PC-9 (cell line): ENCODE measurements at regions not wholly inside any gene's neighbourhood (a gene's known extent, or its start where the extent isn't known, plus 50 kb on each side); places are given as distances from the start of the nearest gene placed in this dataset.
"Not testable (repeated sequence)": the region's sequence is repeated elsewhere in the genome, so short reads cannot be mapped to it uniquely, and the experiment has no call there.

ENCODE experiments used
- BruUV-seq: library from RNA; stranded (reverse); fragments of 400-500 nt; replicated peaks from 2 replicates; lab custom pipeline; 2021; lab: Mats Ljungman, UMichigan
- CTCF ChIA-PET: fragments of 300-600 bp; sonication (Branson Sonifier 250); formaldehyde crosslinking; loops from one replicate; lab custom pipeline; 2022; ENCODE audit warnings: antibody characterized with exemption; lab: Charles Lee
- POLR2A ChIA-PET: fragments of 300-600 bp; sonication (Branson Sonifier 250); formaldehyde crosslinking; loops from one replicate; lab custom pipeline; 2022; ENCODE audit warnings: antibody characterized with exemption; ENCODE audit not compliant: unreplicated experiment; lab: Charles Lee
- DNase-seq, 2 experiments: peaks; one replicate each; pipeline versions ENCODE4 v3.0.0 to v3.0.0-alpha.2; 2015 to 2022; ENCODE audit warnings: mixed read lengths in 1 of 2
- H2AFZ ChIP-seq: fragments of 200-600 bp; sonication (generic); 2 replicates; pipeline ENCODE4 v1.8.1; 2017; ENCODE audit warnings: antibody characterized with exemption
- H3F3A ChIP-seq: fragments of 200-600 bp; sonication (generic); 2 replicates; pipeline ENCODE4 v1.8.1; 2017; ENCODE audit warnings: antibody characterized with exemption, mild to moderate bottlenecking, low read depth; ENCODE audit not compliant: insufficient read depth
- H3K27ac ChIP-seq: fragments of 200-600 bp; sonication (generic); 2 replicates; pipeline ENCODE4 v1.6.1; 2016; ENCODE audit warnings: mixed run types
- H3K27me3 ChIP-seq: fragments of 200-600 bp; sonication (generic); 2 replicates; pipeline ENCODE4 v1.6.1; 2016; ENCODE audit warnings: low read depth, mixed run types; ENCODE audit not compliant: insufficient read depth
- H3K36me3 ChIP-seq: fragments of 200-600 bp; sonication (generic); 2 replicates; pipeline ENCODE4 v1.6.1; 2016; ENCODE audit warnings: low read depth, mixed run types
- H3K4me1 ChIP-seq: fragments of 200-600 bp; sonication (generic); replicated peaks from 2 replicates; pipeline ENCODE4 v1.6.1; 2016; ENCODE audit warnings: mixed run types; ENCODE audit not compliant: insufficient read depth
- H3K4me2 ChIP-seq: fragments of 200-600 bp; sonication (generic); 2 replicates; pipeline ENCODE4 v1.6.1; 2017; ENCODE audit warnings: mixed run types
- H3K4me3 ChIP-seq: fragments of 200-600 bp; sonication (generic); 2 replicates; pipeline ENCODE4 v1.6.1; 2016; ENCODE audit warnings: mixed run types
- H3K79me2 ChIP-seq: fragments of 200-600 bp; sonication (generic); 2 replicates; pipeline ENCODE4 v1.6.1; 2017; ENCODE audit warnings: low read depth, mixed run types
- H3K9me2 ChIP-seq: fragments of 200-600 bp; sonication (generic); 2 replicates; pipeline ENCODE4 v1.8.1; 2017; ENCODE audit warnings: mild to moderate bottlenecking; ENCODE audit not compliant: insufficient read depth
- H3K9me3 ChIP-seq: fragments of 200-600 bp; sonication (generic); 2 replicates; pipeline ENCODE4 v1.8.1; 2016; ENCODE audit warnings: low read depth; ENCODE audit not compliant: insufficient read depth
- H4K20me1 ChIP-seq: fragments of 200-600 bp; sonication (generic); 2 replicates; pipeline ENCODE4 v1.8.1; 2017; ENCODE audit not compliant: insufficient read depth
- EZH2 ChIP-seq: fragments of 200-600 bp; sonication (generic); IDR thresholded peaks from 2 replicates; pipeline ENCODE4 v1.8.0; 2017; ENCODE audit warnings: antibody characterized with exemption, low read depth
- intact Hi-C: fragments of 100-400 bp; cut with micrococcal nuclease; formaldehyde crosslinking; loops from one replicate; pipeline ENCODE4 v1.10.0; 2022; ENCODE audit not compliant: unreplicated experiment
- TF ChIP-seq, protein P1 (sequence below): fragments of 200-600 bp; sonication (generic); conservative IDR thresholded peaks from 2 replicates; pipeline ENCODE4 v1.6.1; 2017; ENCODE audit warnings: mixed run types, antibody characterized with exemption, mild to moderate bottlenecking, moderate library complexity

GRCh38 chr4:130074096-130074495 lies 978.1 kb downstream of the C4orf33 start:
- no peak for TF ChIP-seq EZH2
- TF ChIP-seq, protein P1, sequence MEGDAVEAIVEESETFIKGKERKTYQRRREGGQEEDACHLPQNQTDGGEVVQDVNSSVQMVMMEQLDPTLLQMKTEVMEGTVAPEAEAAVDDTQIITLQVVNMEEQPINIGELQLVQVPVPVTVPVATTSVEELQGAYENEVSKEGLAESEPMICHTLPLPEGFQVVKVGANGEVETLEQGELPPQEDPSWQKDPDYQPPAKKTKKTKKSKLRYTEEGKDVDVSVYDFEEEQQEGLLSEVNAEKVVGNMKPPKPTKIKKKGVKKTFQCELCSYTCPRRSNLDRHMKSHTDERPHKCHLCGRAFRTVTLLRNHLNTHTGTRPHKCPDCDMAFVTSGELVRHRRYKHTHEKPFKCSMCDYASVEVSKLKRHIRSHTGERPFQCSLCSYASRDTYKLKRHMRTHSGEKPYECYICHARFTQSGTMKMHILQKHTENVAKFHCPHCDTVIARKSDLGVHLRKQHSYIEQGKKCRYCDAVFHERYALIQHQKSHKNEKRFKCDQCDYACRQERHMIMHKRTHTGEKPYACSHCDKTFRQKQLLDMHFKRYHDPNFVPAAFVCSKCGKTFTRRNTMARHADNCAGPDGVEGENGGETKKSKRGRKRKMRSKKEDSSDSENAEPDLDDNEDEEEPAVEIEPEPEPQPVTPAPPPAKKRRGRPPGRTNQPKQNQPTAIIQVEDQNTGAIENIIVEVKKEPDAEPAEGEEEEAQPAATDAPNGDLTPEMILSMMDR = no peak
- Histone ChIP-seq H3K27ac (no peak overlapping the region), H4K20me1 (no peaks in the 10 kb centered on the region), H3K36me3 (no peaks in the 10 kb centered on the region), H3K9me2 (no peaks in the 10 kb centered on the region), H3K4me3 (no peak overlapping the region), H3K27me3 (no peaks in the 10 kb centered on the region), H3K79me2 (no peaks in the 10 kb centered on the region), H3K9me3 (no peaks in the 10 kb centered on the region), H3F3A (no peaks in the 10 kb centered on the region), H3K4me2 (no peak overlapping the region), H3K4me1 (no peaks in the 10 kb centered on the region), H2AFZ (no peak overlapping the region)
- ChIA-PET POLR2A (no interaction called here), CTCF (no interaction called here)
- BruUV-seq = no TSS peak
- DNase-seq = no peak
- intact Hi-C loops = no loop called here

GRCh38 chr4:130077275-130077674 lies 981.3 kb downstream of the C4orf33 start:
- Histone ChIP-seq H3K4me1 (no peaks in the 10 kb centered on the region), H3K79me2 (no peaks in the 10 kb centered on the region), H3K36me3 (no peaks in the 10 kb centered on the region), H3K4me2 (no peak overlapping the region), H3K9me3 (no peaks in the 10 kb centered on the region), H3F3A (no peaks in the 10 kb centered on the region), H2AFZ (no peak overlapping the region), H3K27me3 (no peaks in the 10 kb centered on the region), H3K9me2 (no peaks in the 10 kb centered on the region), H4K20me1 (no peaks in the 10 kb centered on the region), H3K4me3 (no peak overlapping the region), H3K27ac (no peak overlapping the region)
- ChIA-PET POLR2A (no interaction called here), CTCF (no interaction called here)
- DNase-seq = no peak
- TF ChIP-seq, protein P1 = no peak
- no peak for TF ChIP-seq EZH2
- no TSS peak for BruUV-seq
- intact Hi-C loops = no loop called here

GRCh38 chr4:130079027-130079426 lies 983.1 kb downstream of the C4orf33 start:
- H2AFZ ChIP-seq, POLR2A ChIA-PET, H3K4me2 ChIP-seq, H3K27ac ChIP-seq, H3K4me1 ChIP-seq, H3K9me2 ChIP-seq, intact Hi-C loops, H3K9me3 ChIP-seq, H3F3A ChIP-seq, H4K20me1 ChIP-seq, H3K36me3 ChIP-seq, H3K4me3 ChIP-seq, DNase-seq, H3K27me3 ChIP-seq, CTCF ChIA-PET, H3K79me2 ChIP-seq, BruUV-seq: not testable (repeated sequence)

GRCh38 chr4:130080872-130081451 lies 985.0 kb downstream of the C4orf33 start:
- Histone ChIP-seq H3K4me2 (no peak overlapping the region), H3K9me3 (no peaks in the 10 kb centered on the region), H4K20me1 (no peaks in the 10 kb centered on the region), H3K4me3 (no peak overlapping the region), H3K4me1 (no peaks in the 10 kb centered on the region), H3K36me3 (no peaks in the 10 kb centered on the region), H3K9me2 (no peaks in the 10 kb centered on the region), H3K27me3 (no peaks in the 10 kb centered on the region), H2AFZ (no peak overlapping the region), H3K27ac (no peak overlapping the region), H3F3A (no peaks in the 10 kb centered on the region), H3K79me2 (no peaks in the 10 kb centered on the region)
- BruUV-seq = no TSS peak
- DNase-seq = no peak
- intact Hi-C loops = no loop called here
- POLR2A ChIA-PET = interaction anchor here (0.6 kb wide), 1 partner anchor 418 kb away, joined by 10 read pairs; no protein-coding TSS in a partner anchor
- CTCF ChIA-PET = no interaction called here
- no peak for TF ChIP-seq EZH2
- TF ChIP-seq, protein P1 = no peak
